OCI-LY1 (cell line): ENCODE measurements at regions not wholly inside any gene's neighbourhood (a gene's known extent, or its start where the extent isn't known, plus 50 kb on each side); places are given as distances from the start of the nearest gene placed in this dataset.

Experiments
- H2AFZ ChIP-seq: fragments of 200-600 bp; sonication (generic), shearing (Covaris generic); 2 replicates; pipeline ENCODE4 v1.6.0; 2014; ENCODE audit warnings: antibody characterized with exemption, mild to moderate bottlenecking, low read length
- H3F3A ChIP-seq: fragments of 200-600 bp; sonication (generic), shearing (Covaris generic); 2 replicates; pipeline ENCODE4 v1.6.0; 2014; ENCODE audit warnings: mild to moderate bottlenecking, antibody characterized with exemption, low read length, moderate library complexity; ENCODE audit not compliant: insufficient read depth
- H3K27ac ChIP-seq: fragments of 200-600 bp; sonication (generic); 2 replicates; pipeline ENCODE4 v1.5.1; 2014; ENCODE audit warnings: low read length, mixed run types, mild to moderate bottlenecking, low read depth; ENCODE audit not compliant: poor library complexity, severe bottlenecking
- H3K27me3 ChIP-seq: fragments of 200-600 bp; sonication (generic); 2 replicates; pipeline ENCODE4 v1.6.0; 2014; ENCODE audit warnings: antibody characterized with exemption, mild to moderate bottlenecking, low read length, moderate library complexity; ENCODE audit not compliant: insufficient read depth
- H3K36me3 ChIP-seq: fragments of 200-600 bp; sonication (generic); 2 replicates; pipeline ENCODE4 v1.6.1; 2014; ENCODE audit warnings: mild to moderate bottlenecking, antibody characterized with exemption, low read length, moderate library complexity, mixed read lengths; ENCODE audit not compliant: insufficient read depth
- H3K4me1 ChIP-seq: fragments of 200-600 bp; sonication (generic); 2 replicates; pipeline ENCODE4 v1.5.1; 2014; ENCODE audit warnings: mild to moderate bottlenecking, low read length, moderate library complexity; ENCODE audit not compliant: insufficient read depth, severe bottlenecking
- H3K4me2 ChIP-seq: fragments of 200-600 bp; sonication (generic), shearing (Covaris generic); 2 replicates; pipeline ENCODE4 v1.6.1; 2014; ENCODE audit warnings: low read length
- H3K4me3 ChIP-seq: fragments of 200-600 bp; sonication (generic); 2 replicates; pipeline ENCODE4 v1.5.1; 2014; ENCODE audit warnings: low read length, low read depth, mild to moderate bottlenecking, mixed read lengths; ENCODE audit not compliant: poor library complexity, severe bottlenecking
- H3K79me2 ChIP-seq: fragments of 200-600 bp; shearing (Covaris generic); 2 replicates; pipeline ENCODE4 v1.6.1; 2016; ENCODE audit warnings: mixed run types, low read length, mixed read lengths; ENCODE audit not compliant: insufficient read depth
- H3K9ac ChIP-seq: fragments of 200-600 bp; sonication (generic), shearing (Covaris generic); 2 replicates; pipeline ENCODE4 v1.6.1; 2014; ENCODE audit warnings: mild to moderate bottlenecking, low read length, mixed read lengths
- H3K9me2 ChIP-seq: fragments of 200-600 bp; sonication (generic), shearing (Covaris generic); 2 replicates; pipeline ENCODE4 v1.6.1; 2014; ENCODE audit warnings: low read depth, mild to moderate bottlenecking, low read length, mixed read lengths
- H3K9me3 ChIP-seq: fragments of 200-600 bp; shearing (Covaris generic); 2 replicates; pipeline ENCODE4 v1.6.1; 2014; ENCODE audit warnings: low read length, mixed read lengths
- H4K20me1 ChIP-seq: fragments of 200-600 bp; sonication (generic), shearing (Covaris generic); 2 replicates; pipeline ENCODE4 v1.6.0; 2016; ENCODE audit warnings: mild to moderate bottlenecking, low read length; ENCODE audit not compliant: insufficient read depth
- EZH2 ChIP-seq: fragments of 200-600 bp; sonication (generic), shearing (Covaris generic); IDR thresholded peaks from 2 replicates; pipeline ENCODE4 v1.8.0; 2017; ENCODE audit warnings: borderline replicate concordance, mixed run types, mild to moderate bottlenecking, antibody characterized with exemption, low read length, moderate library complexity, mixed read lengths
- TF ChIP-seq, protein P1 (sequence below): fragments of 200-600 bp; sonication (generic), shearing (Covaris generic); IDR thresholded peaks from 2 replicates; pipeline ENCODE4 v1.5.1; 2017; ENCODE audit warnings: mild to moderate bottlenecking, antibody characterized with exemption, low read length, moderate library complexity, mixed read lengths

GRCh38 chr4:120636120-120636630 is 286.4 kb downstream of the PRDM5 start:
- Histone ChIP-seq H3K27me3 (no peaks in the 10 kb centered on the region), H3K36me3 (no peaks in the 10 kb centered on the region), H4K20me1 (no peaks in the 10 kb centered on the region), H3K9me2 (no peaks in the 10 kb centered on the region), H3K4me1 (no peaks in the 10 kb centered on the region), H2AFZ (no peak overlapping the region), H3K9me3 (no peaks in the 10 kb centered on the region), H3K79me2 (no peaks in the 10 kb centered on the region), H3K4me2 (no peak overlapping the region), H3K27ac (no peak overlapping the region), H3F3A (no peaks in the 10 kb centered on the region), H3K9ac (no peak overlapping the region), H3K4me3 (no peak overlapping the region)
- no peak for TF ChIP-seq EZH2
- TF ChIP-seq, protein P1, sequence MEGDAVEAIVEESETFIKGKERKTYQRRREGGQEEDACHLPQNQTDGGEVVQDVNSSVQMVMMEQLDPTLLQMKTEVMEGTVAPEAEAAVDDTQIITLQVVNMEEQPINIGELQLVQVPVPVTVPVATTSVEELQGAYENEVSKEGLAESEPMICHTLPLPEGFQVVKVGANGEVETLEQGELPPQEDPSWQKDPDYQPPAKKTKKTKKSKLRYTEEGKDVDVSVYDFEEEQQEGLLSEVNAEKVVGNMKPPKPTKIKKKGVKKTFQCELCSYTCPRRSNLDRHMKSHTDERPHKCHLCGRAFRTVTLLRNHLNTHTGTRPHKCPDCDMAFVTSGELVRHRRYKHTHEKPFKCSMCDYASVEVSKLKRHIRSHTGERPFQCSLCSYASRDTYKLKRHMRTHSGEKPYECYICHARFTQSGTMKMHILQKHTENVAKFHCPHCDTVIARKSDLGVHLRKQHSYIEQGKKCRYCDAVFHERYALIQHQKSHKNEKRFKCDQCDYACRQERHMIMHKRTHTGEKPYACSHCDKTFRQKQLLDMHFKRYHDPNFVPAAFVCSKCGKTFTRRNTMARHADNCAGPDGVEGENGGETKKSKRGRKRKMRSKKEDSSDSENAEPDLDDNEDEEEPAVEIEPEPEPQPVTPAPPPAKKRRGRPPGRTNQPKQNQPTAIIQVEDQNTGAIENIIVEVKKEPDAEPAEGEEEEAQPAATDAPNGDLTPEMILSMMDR: no peak

GRCh38 chr4:120633810-120634209 is 288.7 kb downstream of the PRDM5 start:
- no peak for TF ChIP-seq EZH2
- TF ChIP-seq, protein P1: no peak
- H3K4me1 ChIP-seq: no peaks in the 10 kb centered on the region

GRCh38 chr4:120630427-120630826 is 292.1 kb downstream of the PRDM5 start:
- Histone ChIP-seq H3K79me2 (no peaks in the 10 kb centered on the region), H3K9ac (no peak overlapping the region), H3K36me3 (no peaks in the 10 kb centered on the region), H2AFZ (no peak overlapping the region), H4K20me1 (no peaks in the 10 kb centered on the region), H3F3A (no peaks in the 10 kb centered on the region), H3K9me2 (no peaks in the 10 kb centered on the region), H3K9me3 (no peaks in the 10 kb centered on the region), H3K27me3 (no peaks in the 10 kb centered on the region), H3K4me1 (no peaks in the 10 kb centered on the region), H3K4me3 (no peak overlapping the region), H3K4me2 (no peak overlapping the region), H3K27ac (no peak overlapping the region)
- TF ChIP-seq, protein P1: no peak
- no peak for TF ChIP-seq EZH2

More at GRCh38 chr4:120633810-120634209, 288.7 kb downstream of the PRDM5 start:
- H3F3A ChIP-seq: no peaks in the 10 kb centered on the region
- no peaks in the 10 kb centered on the region for H3K9me3 ChIP-seq
- no peak overlapping the region for H2AFZ ChIP-seq
- no peaks in the 10 kb centered on the region for H3K36me3 ChIP-seq
- no peak overlapping the region for H3K9ac ChIP-seq
- H3K9me2 ChIP-seq: no peaks in the 10 kb centered on the region
- no peak overlapping the region for H3K4me3 ChIP-seq
- no peaks in the 10 kb centered on the region for H4K20me1 ChIP-seq
- no peak overlapping the region for H3K27ac ChIP-seq
- H3K27me3 ChIP-seq: no peaks in the 10 kb centered on the region
- no peak overlapping the region for H3K4me2 ChIP-seq
- no peaks in the 10 kb centered on the region for H3K79me2 ChIP-seq
